Smooth muscle cell (in vitro differentiated cells): ENCODE measurements at regions not wholly inside any gene's neighbourhood (a gene's known extent, or its start where the extent isn't known, plus 50 kb on each side); places are given as distances from the start of the nearest gene placed in this dataset.
A peak's percentile ranks its signal among the peaks of the same experiment; 100 is the strongest.

Source experiments
- DNase-seq: peaks from one replicate; lab custom pipeline; 2025; ENCODE audit not compliant: unreplicated experiment; lab: John Stamatoyannopoulos, UW
- H2AFZ ChIP-seq: fragments of 200-600 bp; sonication (generic); 2 replicates; pipeline ENCODE4 v1.6.0; 2016; ENCODE audit warnings: antibody characterized with exemption, low read depth, mild to moderate bottlenecking
- H3F3A ChIP-seq: fragments of 200-600 bp; sonication (generic); 2 replicates; pipeline ENCODE4 v1.6.0; 2017; ENCODE audit warnings: antibody characterized with exemption, low read depth
- H3K27ac ChIP-seq: fragments of 200-600 bp; sonication (generic); 2 replicates; pipeline ENCODE4 v1.5.1; 2016; ENCODE audit warnings: low read depth, mild to moderate bottlenecking
- H3K27me3 ChIP-seq: fragments of 200-600 bp; sonication (generic); 2 replicates; pipeline ENCODE4 v1.6.1; 2016; ENCODE audit warnings: low read depth, mild to moderate bottlenecking
- H3K36me3 ChIP-seq: fragments of 200-600 bp; sonication (generic); 2 replicates; pipeline ENCODE4 v1.5.1; 2016; ENCODE audit warnings: low read depth
- H3K4me1 ChIP-seq: fragments of 200-600 bp; sonication (generic); 2 replicates; pipeline ENCODE4 v1.5.1; 2016; ENCODE audit warnings: low read depth
- H3K4me2 ChIP-seq: fragments of 200-600 bp; sonication (generic); 2 replicates; pipeline ENCODE4 v1.6.0; 2016; ENCODE audit warnings: mild to moderate bottlenecking
- H3K4me3 ChIP-seq: fragments of 200-600 bp; sonication (generic); 2 replicates; pipeline ENCODE4 v1.5.1; 2016; ENCODE audit warnings: mild to moderate bottlenecking
- H3K79me2 ChIP-seq: fragments of 200-600 bp; sonication (generic); 2 replicates; pipeline ENCODE4 v1.6.0; 2016; ENCODE audit warnings: low read depth, mild to moderate bottlenecking
- H3K9ac ChIP-seq: fragments of 200-600 bp; sonication (generic); 2 replicates; pipeline ENCODE4 v1.6.0; 2016; ENCODE audit warnings: low read depth
- H3K9me3 ChIP-seq: fragments of 200-600 bp; sonication (generic); replicated peaks from 2 replicates; pipeline ENCODE4 v1.5.1; 2016; ENCODE audit warnings: low read depth
- H4K20me1 ChIP-seq: fragments of 200-600 bp; sonication (generic); 2 replicates; pipeline ENCODE4 v1.6.0; 2016; ENCODE audit warnings: low read depth
- CTCF ChIP-seq: fragments of 200-600 bp; sonication (generic); IDR thresholded peaks from 2 replicates; pipeline ENCODE4 v1.5.1; 2017; ENCODE audit warnings: borderline replicate concordance, mild to moderate bottlenecking, antibody characterized with exemption; ENCODE audit not compliant: insufficient read depth, poor library complexity, severe bottlenecking
- WGBS: methylation state at CpG from one replicate; pipeline ENCODE4 v1.1.7; 2016; ENCODE audit warnings: low lambda C conversion rate; 5-methylcytosine and 5-hydroxymethylcytosine counted together

- Histone ChIP-seq H3K79me2 (no peaks in the 10 kb centered on the region), H3K27me3 (no peaks in the 10 kb centered on the region), H2AFZ (no peak overlapping the region), H4K20me1 (no peaks in the 10 kb centered on the region), H3F3A (no peaks in the 10 kb centered on the region), H3K4me1 (no peaks in the 10 kb centered on the region), H3K9me3 (peaks cover 6% of the 10 kb centered on the region), H3K9ac (no peak overlapping the region), H3K4me2 (no peak overlapping the region), H3K36me3 (no peaks in the 10 kb centered on the region), H3K27ac (no peak overlapping the region), H3K4me3 (no peak overlapping the region)
- DNase-seq, result no peak
- WGBS, result 84% methylated on average over 4 of the region's 4 CpGs
- TF ChIP-seq CTCF, result no peak
These were observed 62.1 kb downstream of the VCX3A start for GRCh38 chrX:6472652-6473342.

- no peak overlapping the region for H2AFZ ChIP-seq
- H3F3A ChIP-seq, result no peaks in the 10 kb centered on the region
- H3K9me3 ChIP-seq, result peaks cover 6% of the 10 kb centered on the region
- H3K79me2 ChIP-seq, result no peaks in the 10 kb centered on the region
- no peaks in the 10 kb centered on the region for H3K4me1 ChIP-seq
- H4K20me1 ChIP-seq, result no peaks in the 10 kb centered on the region
- no peaks in the 10 kb centered on the region for H3K27me3 ChIP-seq
- H3K9ac ChIP-seq, result no peak overlapping the region
- TF ChIP-seq CTCF, result no peak
- DNase-seq, result no peak
- peak overlapping the region; percentile 20 for H3K27ac ChIP-seq
- WGBS, result 47% methylated on average over 4 of the region's 4 CpGs
- no peaks in the 10 kb centered on the region for H3K36me3 ChIP-seq
- H3K4me3 ChIP-seq, result no peak overlapping the region
- no peak overlapping the region for H3K4me2 ChIP-seq
These were observed 66.2 kb downstream of the VCX3A start for GRCh38 chrX:6468706-6469105.

- H2AFZ ChIP-seq, result no peak overlapping the region
- H4K20me1 ChIP-seq, result no peaks in the 10 kb centered on the region
- no peak for DNase-seq
- H3K4me1 ChIP-seq, result no peaks in the 10 kb centered on the region
- no peaks in the 10 kb centered on the region for H3K9me3 ChIP-seq
- H3K79me2 ChIP-seq, result no peaks in the 10 kb centered on the region
- no peaks in the 10 kb centered on the region for H3K27me3 ChIP-seq
- 85% methylated on average over 4 of the region's 4 CpGs for WGBS
- TF ChIP-seq CTCF, result no peak
- no peak overlapping the region for H3K4me2 ChIP-seq
- no peaks in the 10 kb centered on the region for H3F3A ChIP-seq
- no peak overlapping the region for H3K9ac ChIP-seq
- no peak overlapping the region for H3K4me3 ChIP-seq
- H3K36me3 ChIP-seq, result no peaks in the 10 kb centered on the region
- H3K27ac ChIP-seq, result no peak overlapping the region
These were observed 69.2 kb downstream of the VCX3A start for GRCh38 chrX:6465756-6466155.

- Histone ChIP-seq H3K4me1 (no peaks in the 10 kb centered on the region), H2AFZ (no peak overlapping the region), H3K4me3 (no peak overlapping the region), H4K20me1 (no peaks in the 10 kb centered on the region), H3K36me3 (no peaks in the 10 kb centered on the region), H3K9ac (no peak overlapping the region), H3K4me2 (no peak overlapping the region), H3K9me3 (no peaks in the 10 kb centered on the region), H3F3A (no peaks in the 10 kb centered on the region), H3K27ac (no peak overlapping the region), H3K79me2 (no peaks in the 10 kb centered on the region), H3K27me3 (no peaks in the 10 kb centered on the region)
- DNase-seq, result no peak
- WGBS, result 81% methylated on average over 6 of the region's 6 CpGs
- no peak for TF ChIP-seq CTCF
These were observed 70.2 kb downstream of the VCX3A start for GRCh38 chrX:6464726-6465125.
